H1 (cell line): ENCODE measurements at regions not wholly inside any gene's neighbourhood (a gene's known extent, or its start where the extent isn't known, plus 50 kb on each side); places are given as distances from the start of the nearest gene placed in this dataset.

Experiments
- ATF2 ChIP-seq: IDR thresholded peaks from 2 replicates; pipeline ENCODE4 v1.6.1; 2012; ENCODE audit warnings: low read length, inconsistent platforms
- ATF3 ChIP-seq: IDR thresholded peaks from 2 replicates; pipeline ENCODE4 v1.6.1; 2011; ENCODE audit warnings: low read depth, mild to moderate bottlenecking, low read length; ENCODE audit not compliant: insufficient read depth
- BCL11A ChIP-seq, 2 experiments: IDR thresholded peaks; one replicate each; pipeline ENCODE4 v1.6.1; 2011; ENCODE audit warnings: low read depth in 2 of 2, low read length in 2 of 2, mild to moderate bottlenecking in 2 of 2
- CBX5 ChIP-seq: fragments of 300-800, 300-1000 bp; sonication (generic); IDR thresholded peaks from 2 replicates; pipeline ENCODE4 v1.7.1; 2016; ENCODE audit warnings: antibody characterized with exemption, low read length, low read depth
- CBX8 ChIP-seq: fragments of 300-800, 300-1000 bp; sonication (generic); IDR thresholded peaks from 2 replicates; pipeline ENCODE4 v1.7.1; 2016; ENCODE audit warnings: low read depth, low read length, borderline replicate concordance
- CTBP2 ChIP-seq: IDR thresholded peaks from 2 replicates; pipeline ENCODE4 v1.7.0; 2011; ENCODE audit warnings: borderline replicate concordance, mild to moderate bottlenecking, moderate library complexity, mixed read lengths, low read length; ENCODE audit not compliant: insufficient read depth, insufficient read length
- CTCF ChIP-seq, 3 experiments: IDR thresholded peaks; 1 replicate in 2 of 3; 2 replicates in 1 of 3; pipeline versions ENCODE4 v1.5.1 to v1.6.1; 2011; ENCODE audit warnings: low read length in 3 of 3, mild to moderate bottlenecking in 3 of 3, inconsistent platforms in 2 of 3, low read depth in 1 of 3, moderate library complexity in 1 of 3; ENCODE audit not compliant: insufficient read depth in 1 of 3; ENCODE audit errors: control extremely low read depth in 1 of 3
- EP300 ChIP-seq, 2 experiments: IDR thresholded peaks; 1 replicate in 1 of 2; 2 replicates in 1 of 2; pipeline ENCODE4 v1.6.1; 2011 to 2012; ENCODE audit warnings: low read depth in 2 of 2, low read length in 2 of 2, mild to moderate bottlenecking in 2 of 2, borderline replicate concordance in 1 of 2, inconsistent platforms in 1 of 2, moderate library complexity in 1 of 2
- EZH2 ChIP-seq: fragments of 200-600 bp; sonication (generic); IDR thresholded peaks from 2 replicates; pipeline ENCODE4 v1.7.1; 2012; ENCODE audit warnings: low read depth, mild to moderate bottlenecking, moderate library complexity, low read length, inconsistent platforms; ENCODE audit not compliant: severe bottlenecking
- GABPA ChIP-seq: IDR thresholded peaks from 2 replicates; pipeline ENCODE4 v1.6.1; 2011; ENCODE audit warnings: mild to moderate bottlenecking, low read length, moderate library complexity, borderline replicate concordance; ENCODE audit not compliant: insufficient read depth
- JUN ChIP-seq: IDR thresholded peaks from 2 replicates; pipeline ENCODE4 v1.6.1; 2011; ENCODE audit warnings: low read depth, mild to moderate bottlenecking, improper control_type of control experiment, low read length
- KDM4A ChIP-seq: IDR thresholded peaks from one replicate; pipeline ENCODE4 v1.7.1; 2012; ENCODE audit warnings: low read depth, mild to moderate bottlenecking, moderate library complexity, low read length, inconsistent platforms; ENCODE audit not compliant: severe bottlenecking
- POLR2AphosphoS5 ChIP-seq: IDR thresholded peaks from 2 replicates; pipeline ENCODE4 v1.6.1; 2011; ENCODE audit warnings: low read depth, low read length
- RBBP5 ChIP-seq: IDR thresholded peaks from 2 replicates; pipeline ENCODE4 v1.7.1; 2012; ENCODE audit warnings: low read depth, mild to moderate bottlenecking, inconsistent platforms, low read length, moderate library complexity, borderline replicate concordance
- SP1 ChIP-seq: IDR thresholded peaks from 2 replicates; pipeline ENCODE4 v1.6.1; 2011; ENCODE audit warnings: low read depth, low read length
- SRF ChIP-seq: IDR thresholded peaks from 2 replicates; pipeline ENCODE4 v1.6.1; 2011; ENCODE audit warnings: mild to moderate bottlenecking, low read depth, low read length, moderate library complexity
- TBP ChIP-seq: IDR thresholded peaks from 2 replicates; pipeline ENCODE4 v1.6.1; 2011; ENCODE audit warnings: low read depth, low read length, improper control_type of control experiment
- TCF12 ChIP-seq: IDR thresholded peaks from 2 replicates; pipeline ENCODE4 v1.6.1; 2011; ENCODE audit warnings: low read depth, mild to moderate bottlenecking, low read length

- TF ChIP-seq KDM4A (no peak), CBX8 (no peak), CBX5 (no peak), GABPA (no peak), SRF (no peak), ATF3 (no peak), EZH2 (no peak), TBP (no peak), RBBP5 (peak; percentile 74; the same call in 1 of the 2 replicates), TCF12 (peak; percentile 72; the same call in 1 of the 2 replicates), POLR2AphosphoS5 (no peak), BCL11A (IDR thresholded peaks at IDR 0.05; ENCODE audit: low read depth in 2 of 2, low read length in 2 of 2) (peak; percentile 43 to 60), SP1 (peak; percentile 88), CTCF (IDR thresholded peaks at IDR 0.05; ENCODE audit: control extremely low read depth in 1 of 3, insufficient read depth in 1 of 3, low read depth in 1 of 3, low read length in 3 of 3) (no peak), EP300 (IDR thresholded peaks at IDR 0.05; ENCODE audit: borderline replicate concordance in 1 of 2, low read depth in 2 of 2, low read length in 2 of 2) (peak in 1 of 2 experiments; percentile 78; a peak in 1 of 3 replicates), CTBP2 (no peak), JUN (no peak), ATF2 (peak; percentile 32; the same call in 1 of the 2 replicates)
Measured at GRCh38 chr10:63713191-63714144, 192.3 kb downstream of the REEP3 start (continued).
